Mucosa of descending colon (tissue), 3 donors: ENCODE measurements at regions not wholly inside any gene's neighbourhood (a gene's known extent, or its start where the extent isn't known, plus 50 kb on each side); places are given as distances from the start of the nearest gene placed in this dataset.

Source experiments
- ATAC-seq: fragments of 200-7000 bp; cut with Tn5 transposase; one replicate; pipeline ENCODE4 v1.9.1; 2020; ENCODE audit warnings: mild to moderate bottlenecking, moderate library complexity
- DNase-seq, 3 donors: peaks; one replicate each; pipeline ENCODE4 v3.0.0-alpha.2; 2020
- H3K36me3 ChIP-seq: fragments of 200-600 bp; one replicate; pipeline ENCODE4 v1.8.0; 2021; ENCODE audit warnings: low read depth, mild to moderate bottlenecking
- H3K4me1 ChIP-seq: fragments of 200-600 bp; one replicate; pipeline ENCODE4 v1.8.0; 2021; ENCODE audit warnings: low read depth, mild to moderate bottlenecking
- H3K4me3 ChIP-seq: fragments of 200-600 bp; one replicate; pipeline ENCODE4 v1.8.0; 2021; ENCODE audit warnings: mild to moderate bottlenecking
- H3K9me3 ChIP-seq: fragments of 200-600 bp; one replicate; pipeline ENCODE4 v1.8.0; 2021; ENCODE audit warnings: mild to moderate bottlenecking
- CTCF ChIP-seq: fragments of 200-600 bp; IDR thresholded peaks from one replicate; pipeline ENCODE4 v1.8.0; 2022; ENCODE audit warnings: antibody characterized with exemption, mild to moderate bottlenecking
- intact Hi-C, 2 donors: fragments of 100-400 bp; cut with DNase I in 1 of 2; cut with micrococcal nuclease in 1 of 2; formaldehyde crosslinking; loops; one replicate each; pipeline versions ENCODE4 v1.11.0 to v1.11.1; 2022; cut with DNase I, micrococcal nuclease
- donor health status: DM: no; HTN: no; CAD: no; lungs with moderate emphysema.
- donor health status: DM: no; HTN: no; CAD: no.
- donor health status: DM: no; HTN: yes; CAD: no.

GRCh38 chr5:82669720-82670119 is 391.6 kb upstream of the RPS23 start:
- Histone ChIP-seq H3K4me1 (no peaks in the 10 kb centered on the region), H3K4me3 (no peak overlapping the region), H3K9me3 (no peaks in the 10 kb centered on the region), H3K36me3 (no peaks in the 10 kb centered on the region)
- intact Hi-C loops, result no loop called here
- DNase-seq (no peak), ATAC-seq (no peak)
- no peak for TF ChIP-seq CTCF

GRCh38 chr5:82666312-82666711 is 388.2 kb upstream of the RPS23 start:
- no peak for TF ChIP-seq CTCF
- H3K4me1 ChIP-seq, result no peaks in the 10 kb centered on the region
- DNase-seq (no peak), ATAC-seq (no peak)
- no peaks in the 10 kb centered on the region for H3K36me3 ChIP-seq
- H3K4me3 ChIP-seq, result no peak overlapping the region
- intact Hi-C loops, result no loop called here
- H3K9me3 ChIP-seq, result no peaks in the 10 kb centered on the region

GRCh38 chr5:82664732-82665131 is 386.6 kb upstream of the RPS23 start:
- TF ChIP-seq CTCF, result no peak
- intact Hi-C loops, result no loop called here
- no peak for DNase-seq
- no peaks in the 10 kb centered on the region for H3K36me3 ChIP-seq
- ATAC-seq, result no peak
- H3K4me3 ChIP-seq, result no peak overlapping the region
- H3K4me1 ChIP-seq, result no peaks in the 10 kb centered on the region
- no peaks in the 10 kb centered on the region for H3K9me3 ChIP-seq

GRCh38 chr5:82663225-82663624 is 385.1 kb upstream of the RPS23 start:
- no peak for DNase-seq
- intact Hi-C loops, result no loop called here
- H3K36me3 ChIP-seq, result no peaks in the 10 kb centered on the region
- H3K9me3 ChIP-seq, result no peaks in the 10 kb centered on the region
- TF ChIP-seq CTCF, result no peak
- no peak for ATAC-seq
- no peak overlapping the region for H3K4me3 ChIP-seq
- H3K4me1 ChIP-seq, result no peaks in the 10 kb centered on the region

GRCh38 chr5:82662340-82662739 is 384.2 kb upstream of the RPS23 start:
- intact Hi-C loops, result no loop called here
- TF ChIP-seq CTCF, result no peak
- Histone ChIP-seq H3K9me3 (no peaks in the 10 kb centered on the region), H3K4me1 (no peaks in the 10 kb centered on the region), H3K36me3 (no peaks in the 10 kb centered on the region), H3K4me3 (no peak overlapping the region)
- no peak for ATAC-seq
- DNase-seq, result no peak

GRCh38 chr5:82661933-82662332 is 383.8 kb upstream of the RPS23 start:
- no peaks in the 10 kb centered on the region for H3K36me3 ChIP-seq
- H3K9me3 ChIP-seq, result no peaks in the 10 kb centered on the region
- DNase-seq, result no peak
- intact Hi-C loops, result no loop called here
- no peaks in the 10 kb centered on the region for H3K4me1 ChIP-seq
- H3K4me3 ChIP-seq, result no peak overlapping the region
- ATAC-seq, result no peak
- no peak for TF ChIP-seq CTCF
